SW 1271 (cell line): ENCODE measurements at regions not wholly inside any gene's neighbourhood (a gene's known extent, or its start where the extent isn't known, plus 50 kb on each side); places are given as distances from the start of the nearest gene placed in this dataset.

Experiments used
- DNase-seq, 2 experiments: peaks; one replicate each; lab custom pipeline; 2025; lab: John Stamatoyannopoulos, UW

DNA sequence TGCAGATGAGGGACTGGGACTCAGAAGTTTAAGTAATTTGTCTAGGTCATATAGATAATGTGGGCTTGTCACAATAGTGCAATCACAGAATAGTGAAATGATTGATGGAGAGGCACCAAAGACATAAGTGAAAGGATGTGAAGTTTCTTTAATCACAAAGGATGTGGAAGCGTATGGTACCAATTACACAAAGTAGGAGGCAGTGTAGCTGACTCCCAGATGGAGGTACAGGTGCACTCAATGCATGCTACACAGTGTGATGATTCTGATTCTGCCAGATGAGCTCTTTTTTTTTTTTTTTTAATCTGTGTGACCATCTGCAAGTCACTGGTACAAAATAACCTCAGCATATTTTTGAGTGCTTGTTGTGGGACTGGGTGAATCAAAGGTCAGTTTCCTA is 411.3 kb downstream of the SPRY1 start:
- no peak for DNase-seq

DNA sequence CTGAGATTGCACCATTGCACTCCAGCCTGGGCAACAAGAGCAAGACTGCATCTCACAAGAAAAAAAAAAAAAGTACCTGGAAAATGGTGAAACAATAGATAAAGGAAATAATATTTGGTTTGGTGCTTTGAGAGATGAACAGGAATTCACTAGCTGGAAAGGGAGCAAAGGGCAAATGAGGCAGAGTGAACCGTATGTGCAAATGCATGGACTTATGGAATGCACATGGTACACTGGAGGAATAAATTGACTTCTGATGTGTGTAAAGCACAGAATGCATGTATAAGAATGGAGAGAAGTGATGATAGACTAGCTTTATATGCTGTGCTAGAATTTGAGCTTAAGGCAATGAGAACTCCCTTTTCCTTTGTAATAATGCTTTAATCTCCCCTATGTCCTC is 413.3 kb downstream of the SPRY1 start:
- DNase-seq: no peak

DNA sequence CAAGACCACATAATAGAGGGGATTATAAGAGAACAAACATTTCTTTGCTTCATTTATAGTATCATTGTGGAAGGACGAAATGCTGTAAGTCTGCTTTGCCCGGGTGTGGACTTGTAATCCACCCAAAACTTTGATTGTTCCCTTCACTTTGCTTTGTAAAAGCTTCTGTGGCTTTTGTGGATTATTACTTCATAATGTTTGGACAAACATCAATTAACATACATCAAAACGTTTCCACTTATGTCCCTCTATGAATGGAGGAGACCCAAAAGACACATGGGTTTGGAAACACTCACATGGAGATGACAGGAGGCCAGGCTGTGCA is 415.4 kb downstream of the SPRY1 start:
- no peak for DNase-seq

DNA sequence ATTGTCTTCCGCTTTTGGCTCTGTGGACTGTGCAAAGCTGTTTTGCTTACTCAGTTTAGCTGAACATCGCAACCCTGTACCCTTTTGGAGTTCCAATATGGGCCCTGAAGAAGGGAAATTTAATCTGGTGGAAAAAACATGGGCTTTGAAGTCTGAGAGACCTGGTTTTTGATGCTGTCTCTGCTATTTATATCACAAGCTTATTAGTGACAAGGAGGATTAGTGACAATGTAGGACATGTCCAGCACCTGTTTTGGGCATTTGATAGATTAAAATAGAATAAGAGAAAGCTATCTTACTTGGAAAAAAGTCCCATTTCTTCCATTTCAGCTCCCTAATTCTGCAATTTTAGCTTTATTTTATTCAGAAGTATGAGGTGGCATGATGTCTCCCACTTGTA is 417.3 kb downstream of the SPRY1 start:
- no peak for DNase-seq

DNA sequence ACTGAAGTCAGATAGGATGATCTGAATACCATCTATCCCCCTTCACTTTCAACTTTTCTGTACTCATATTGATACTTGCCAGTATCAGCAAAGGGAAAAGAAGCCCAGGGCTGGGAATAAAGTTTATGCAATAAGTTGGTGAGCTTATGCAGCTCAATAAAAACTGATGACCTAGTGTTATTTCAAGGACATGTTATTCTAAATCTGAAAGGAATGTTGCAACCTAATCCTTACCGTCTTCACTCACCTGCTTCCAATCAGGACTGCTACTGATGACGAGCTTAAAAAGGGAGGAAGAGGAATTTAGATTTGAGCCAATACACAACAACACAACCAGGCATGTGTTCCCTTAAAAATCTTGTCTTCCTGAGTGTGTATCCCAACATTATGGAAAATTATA is 419.9 kb downstream of the SPRY1 start:
- no peak for DNase-seq

DNA sequence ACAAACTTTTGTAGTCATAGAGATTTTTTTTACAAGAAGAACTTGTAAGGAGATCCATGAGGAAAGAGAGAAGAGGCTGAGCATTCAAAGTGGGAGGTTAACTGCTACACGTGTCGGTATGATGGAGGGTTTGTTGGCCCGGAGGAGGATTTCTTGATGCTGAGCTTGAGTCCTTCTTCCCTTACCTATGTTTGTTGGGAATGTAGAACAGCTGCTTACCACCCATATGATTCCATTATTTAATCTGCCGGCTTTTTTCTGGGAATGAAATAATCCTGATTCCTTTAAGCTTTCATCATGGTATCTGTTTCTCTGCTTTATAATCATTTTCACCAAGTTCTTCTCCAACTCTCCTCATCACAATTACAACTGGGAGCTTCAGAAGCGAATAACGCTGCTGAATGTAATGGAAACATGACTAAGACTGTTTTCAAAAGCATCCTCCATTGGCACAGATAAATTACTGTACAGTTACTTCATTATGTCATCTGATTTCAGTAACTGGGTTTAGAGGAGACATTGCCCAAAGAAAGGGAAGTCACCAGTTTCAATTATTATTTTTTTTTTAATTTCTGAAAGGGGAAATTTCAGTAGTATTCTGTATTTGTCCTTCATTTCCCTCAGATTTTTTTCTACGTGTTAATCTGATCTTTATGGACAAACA is 420.6 kb downstream of the SPRY1 start:
- DNase-seq: no peak

DNA sequence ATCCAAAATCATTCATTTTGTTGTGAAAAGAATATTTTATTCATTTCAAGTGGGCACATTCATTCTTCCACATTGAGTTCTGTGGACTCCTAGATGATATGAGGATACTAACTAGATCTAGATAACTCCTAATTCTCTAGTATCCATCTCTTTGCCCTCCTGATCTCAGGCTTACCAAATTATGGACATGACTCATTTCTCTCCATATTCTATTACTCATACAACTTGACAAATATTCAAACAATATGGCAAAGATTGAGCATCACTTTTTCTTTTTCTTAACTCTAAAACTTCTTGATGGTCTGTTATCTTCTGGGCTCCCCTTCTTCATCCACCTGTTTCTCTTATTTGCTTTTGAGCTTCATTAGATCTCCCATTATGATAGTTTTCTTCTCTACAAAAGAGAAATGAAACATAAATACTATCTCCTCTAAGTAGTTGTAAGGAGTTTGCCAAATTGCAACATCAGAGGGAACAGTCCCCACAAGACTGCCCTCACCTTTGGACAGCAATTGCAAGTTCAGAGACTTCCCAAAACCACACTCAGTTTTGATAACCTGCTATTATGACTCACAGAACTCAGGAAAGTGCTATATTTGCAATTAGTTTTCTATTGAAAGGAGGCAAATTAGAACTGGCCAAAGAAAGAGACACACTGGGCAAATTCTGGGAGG is 422.9 kb downstream of the SPRY1 start:
- no peak for DNase-seq

DNA sequence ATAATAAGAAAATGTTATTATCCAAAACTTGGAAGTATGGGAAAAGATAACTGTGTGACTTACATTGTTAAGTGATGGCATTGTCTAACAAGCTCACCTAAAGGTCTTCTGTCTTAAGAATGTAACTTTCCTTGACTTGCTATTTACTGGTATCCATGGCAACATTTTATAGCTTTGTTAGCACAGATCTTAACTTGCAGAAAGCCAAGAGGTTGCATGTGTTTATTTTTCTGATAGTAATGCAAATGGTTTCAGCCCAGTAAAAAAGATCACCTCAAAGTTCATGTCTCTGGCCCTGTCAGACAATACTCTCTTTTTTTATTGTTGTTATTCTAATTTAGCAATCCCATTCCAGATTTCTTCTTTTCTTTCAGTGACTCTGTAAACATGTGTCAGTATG is 425.3 kb downstream of the SPRY1 start:
- peak in 1 of 2 experiments; percentile 10 for DNase-seq

DNA sequence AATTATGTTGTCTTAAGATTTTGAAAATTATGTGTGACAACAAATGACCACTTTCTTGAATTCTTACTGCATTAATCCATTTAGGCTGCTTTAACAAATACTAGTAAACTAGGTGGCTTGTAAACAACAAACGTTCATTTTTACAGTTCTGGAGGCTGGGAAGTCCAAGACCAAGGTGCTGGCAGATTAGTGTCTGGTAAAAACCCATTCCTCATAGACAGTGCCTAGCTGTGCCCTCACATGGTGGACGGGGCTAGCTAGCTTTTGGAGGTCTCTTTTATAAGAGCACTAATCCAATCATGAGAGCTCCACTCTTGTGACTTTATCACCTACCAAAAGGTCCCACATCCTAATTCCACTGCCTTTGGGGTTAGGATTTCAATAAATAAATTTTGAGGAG is 425.8 kb downstream of the SPRY1 start:
- DNase-seq: no peak

DNA sequence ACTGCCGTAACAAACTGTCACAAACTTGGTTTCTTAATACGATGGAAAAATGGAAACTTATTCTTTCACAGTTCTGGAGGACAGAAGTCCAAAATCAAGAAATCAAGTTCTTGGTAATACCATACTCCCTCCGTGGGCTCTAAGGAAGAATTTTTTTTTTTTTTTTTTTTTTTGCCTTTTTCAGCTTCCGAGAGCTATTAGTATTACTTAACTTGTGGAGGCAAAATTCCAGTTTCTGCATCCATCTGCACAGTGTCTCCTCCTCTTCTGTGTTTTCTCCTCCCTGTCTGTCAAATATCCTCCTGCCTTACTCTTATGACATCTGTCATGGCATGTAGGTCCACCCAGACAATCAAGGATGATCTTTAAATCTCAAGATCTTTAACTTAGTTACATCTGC is 426.6 kb downstream of the SPRY1 start:
- DNase-seq: no peak

DNA sequence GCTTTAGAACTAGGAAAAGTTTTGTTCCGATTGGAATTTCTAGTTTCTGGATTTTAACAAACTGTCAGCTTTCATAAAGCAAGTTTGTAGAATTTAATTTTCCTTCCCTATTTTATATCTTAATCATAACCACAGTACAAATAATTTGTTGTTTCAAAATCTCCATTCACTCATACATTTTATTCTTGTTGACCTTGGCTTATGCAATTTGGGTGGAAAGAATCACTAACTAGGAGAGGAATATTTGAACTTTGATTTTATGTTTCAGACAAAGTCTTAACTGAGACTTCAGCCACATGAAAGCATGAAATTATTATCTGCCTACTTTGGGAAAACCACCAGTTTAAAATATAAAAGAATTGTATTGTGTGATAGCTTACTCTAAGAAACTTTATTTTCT is 427.9 kb downstream of the SPRY1 start:
- no peak for DNase-seq

DNA sequence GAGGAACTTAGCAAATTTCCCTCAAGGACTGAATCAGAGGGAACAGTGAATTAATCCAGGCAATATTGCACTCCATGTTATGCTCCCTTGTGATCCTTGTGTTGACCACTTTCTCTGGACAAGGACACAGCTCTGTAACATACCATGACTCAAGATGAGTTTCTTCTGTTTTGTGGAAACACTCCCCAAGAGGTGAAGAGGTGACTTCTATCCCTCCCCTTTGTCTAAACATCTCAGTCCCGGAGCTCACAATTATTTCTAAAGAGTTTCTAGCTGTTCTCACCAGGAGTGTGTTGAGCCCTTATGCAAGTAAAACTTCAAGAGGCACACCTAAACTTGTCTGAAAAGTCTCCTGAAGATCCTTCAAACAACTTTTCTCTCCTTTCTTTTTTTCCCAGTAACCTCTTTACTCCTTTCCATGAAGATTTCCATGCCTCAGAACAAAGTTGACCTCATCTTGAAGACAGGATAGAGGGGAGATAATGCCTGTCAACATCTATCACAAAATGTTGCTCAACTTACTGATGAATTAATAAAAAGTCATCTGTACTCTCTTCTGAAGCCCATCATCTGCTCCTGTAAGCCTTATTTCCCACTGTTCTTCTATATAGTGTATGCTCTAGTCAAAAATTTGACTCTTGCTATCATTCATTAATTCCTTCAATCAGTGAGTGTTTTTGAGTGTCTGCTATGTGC is 429.1 kb downstream of the SPRY1 start:
- DNase-seq: no peak

DNA sequence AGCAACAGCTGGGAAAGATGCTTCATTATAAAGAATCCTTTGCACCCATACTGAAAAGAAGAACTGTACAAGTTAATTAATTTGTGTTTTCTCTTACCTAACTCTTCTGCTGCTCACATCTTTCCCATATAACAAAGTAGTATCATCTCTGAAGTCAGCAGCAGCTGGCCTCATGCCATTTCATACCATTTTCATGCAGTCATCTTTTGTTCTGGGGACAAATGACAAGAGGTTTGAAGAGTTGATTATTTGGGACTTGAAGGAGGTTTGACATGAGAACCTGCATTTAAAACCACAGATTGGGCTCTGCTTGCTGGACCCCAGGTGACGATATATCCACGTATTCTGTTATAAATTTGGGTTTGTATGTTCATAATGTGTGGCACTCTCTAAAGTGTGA is 430.3 kb downstream of the SPRY1 start:
- DNase-seq: peak in 1 of 2 experiments; percentile 38

DNA sequence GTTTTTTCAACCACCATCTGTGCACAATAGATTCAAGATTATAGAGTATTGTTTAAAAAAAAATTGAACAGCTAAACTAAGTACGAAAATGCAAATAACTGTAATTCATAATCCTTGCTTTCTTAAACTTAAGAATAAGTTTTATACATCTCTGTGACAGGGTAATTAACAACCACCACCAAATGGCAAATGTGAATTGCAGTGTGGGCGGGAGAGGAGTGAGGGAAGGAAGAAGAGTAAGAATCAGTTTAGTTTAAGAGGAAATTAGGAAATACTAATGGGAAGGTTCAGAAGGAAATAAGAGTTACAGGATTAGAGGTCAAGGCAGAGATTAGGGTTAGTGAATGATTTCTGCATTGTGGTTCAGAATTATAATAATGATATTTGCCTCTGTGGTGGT is 430.9 kb downstream of the SPRY1 start:
- no peak for DNase-seq

DNA sequence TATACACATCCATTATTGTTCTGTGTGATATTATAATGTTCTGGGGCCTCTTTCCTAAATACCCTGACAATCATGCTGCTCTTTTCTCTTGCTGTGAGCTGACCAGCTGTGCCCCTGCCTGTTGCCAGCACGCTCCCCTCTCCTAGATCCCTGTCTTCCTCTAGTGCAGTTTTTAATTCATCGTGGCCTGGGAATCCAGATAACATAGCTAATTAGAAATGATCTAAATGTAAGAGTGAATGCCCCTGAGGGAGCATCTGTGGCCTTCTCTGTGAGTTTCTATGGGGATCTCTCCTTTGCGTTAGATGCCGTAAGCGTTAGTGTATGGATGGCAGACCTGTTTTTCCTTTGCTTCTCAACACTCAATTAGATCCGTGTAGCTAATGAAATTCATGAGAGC is 434.3 kb downstream of the SPRY1 start:
- no peak for DNase-seq

DNA sequence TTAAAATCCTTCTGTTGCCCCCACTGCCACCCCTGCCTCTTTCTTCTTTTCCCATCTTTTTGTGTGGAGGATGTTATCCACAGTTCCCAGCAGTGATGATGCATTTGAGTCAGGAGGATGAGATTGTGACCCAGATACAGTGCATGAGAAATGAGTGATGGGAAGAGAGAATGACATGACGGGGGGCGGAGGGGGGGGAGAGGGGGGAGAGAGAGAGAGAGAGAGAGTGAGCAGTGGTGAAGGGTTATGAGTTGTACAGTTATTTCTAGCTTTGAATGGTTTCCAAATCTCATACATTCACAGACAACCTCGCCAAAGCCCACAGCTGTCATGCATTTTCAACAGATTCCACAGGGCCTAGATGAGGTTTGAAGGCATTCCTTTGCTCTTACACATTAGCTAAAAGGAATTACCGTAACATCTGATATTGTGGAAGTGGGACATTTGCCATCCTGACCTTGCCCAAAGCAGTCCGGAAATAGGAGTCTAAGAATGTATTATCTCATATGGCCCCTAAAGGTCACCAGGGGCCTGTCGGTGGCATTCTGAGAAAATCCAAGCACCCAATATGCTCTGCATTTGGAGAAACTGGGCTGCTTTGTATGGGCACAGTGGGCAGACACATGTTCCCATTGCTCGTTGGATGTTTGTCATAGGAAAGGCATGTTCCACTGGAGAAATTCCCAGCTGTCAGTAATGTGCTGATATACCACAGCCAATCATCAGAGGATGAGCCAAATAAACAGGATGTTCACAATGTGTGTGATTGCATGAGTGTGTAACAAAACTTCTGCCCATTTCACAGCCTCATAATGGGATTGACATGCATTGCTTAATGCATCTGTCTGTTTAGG is 435.8 kb downstream of the SPRY1 start:
- DNase-seq: peak; percentile 82 to 94

DNA sequence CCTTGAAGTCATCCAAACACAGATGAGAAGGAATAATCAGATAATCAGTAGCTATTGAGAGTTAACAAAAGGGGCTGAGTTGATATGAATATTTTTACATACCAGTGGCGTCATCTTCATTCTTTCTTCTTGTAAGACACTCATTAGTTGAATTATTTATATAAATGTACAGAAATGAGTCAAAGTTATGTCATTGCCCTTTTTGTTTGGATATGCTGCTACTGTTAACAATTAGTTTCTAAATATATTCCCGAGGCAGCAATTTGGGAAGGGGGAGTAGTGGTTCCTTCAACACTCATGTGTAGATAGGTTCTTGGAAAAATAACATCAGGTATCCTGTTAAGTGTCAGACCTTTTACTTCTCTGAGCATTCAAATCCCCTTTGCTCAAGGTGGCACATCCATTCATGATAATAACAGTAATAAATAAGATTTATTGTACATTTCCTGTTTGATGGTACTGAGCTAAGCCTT is 436.6 kb downstream of the SPRY1 start:
- no peak for DNase-seq

DNA sequence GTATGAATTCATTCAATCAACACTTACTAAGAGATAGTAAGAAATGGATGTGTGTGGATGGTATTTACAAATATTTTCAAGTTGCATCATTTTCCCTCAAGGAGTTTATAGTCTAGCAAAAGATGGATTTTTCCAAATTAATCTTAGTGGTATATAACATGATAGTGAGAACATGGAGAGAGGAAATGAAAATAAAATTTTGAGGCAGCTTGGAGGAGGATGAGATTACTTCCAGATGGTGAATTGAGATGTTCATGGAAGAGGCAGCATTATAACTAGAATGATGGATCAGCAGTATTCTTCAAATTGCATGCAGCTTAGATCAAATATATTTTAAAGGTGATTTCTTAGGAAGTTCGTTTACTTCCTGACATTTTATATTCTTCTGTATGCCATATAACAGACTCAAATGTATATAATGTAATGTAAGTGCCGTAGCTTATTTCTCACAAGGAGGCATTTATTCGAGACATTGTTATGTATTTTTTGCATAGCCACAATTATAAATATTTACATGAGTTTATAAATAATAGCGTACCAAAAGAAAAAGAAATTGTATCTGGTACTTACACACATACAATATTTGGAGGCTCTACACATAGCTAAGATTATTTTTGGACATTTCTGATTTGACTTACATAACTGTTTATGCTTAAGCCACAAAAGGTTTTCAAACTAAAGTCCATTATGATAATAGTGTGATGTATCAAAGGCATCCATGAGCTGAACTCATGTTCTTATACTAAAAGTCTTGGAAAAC is 439.4 kb downstream of the SPRY1 start:
- DNase-seq: no peak

DNA sequence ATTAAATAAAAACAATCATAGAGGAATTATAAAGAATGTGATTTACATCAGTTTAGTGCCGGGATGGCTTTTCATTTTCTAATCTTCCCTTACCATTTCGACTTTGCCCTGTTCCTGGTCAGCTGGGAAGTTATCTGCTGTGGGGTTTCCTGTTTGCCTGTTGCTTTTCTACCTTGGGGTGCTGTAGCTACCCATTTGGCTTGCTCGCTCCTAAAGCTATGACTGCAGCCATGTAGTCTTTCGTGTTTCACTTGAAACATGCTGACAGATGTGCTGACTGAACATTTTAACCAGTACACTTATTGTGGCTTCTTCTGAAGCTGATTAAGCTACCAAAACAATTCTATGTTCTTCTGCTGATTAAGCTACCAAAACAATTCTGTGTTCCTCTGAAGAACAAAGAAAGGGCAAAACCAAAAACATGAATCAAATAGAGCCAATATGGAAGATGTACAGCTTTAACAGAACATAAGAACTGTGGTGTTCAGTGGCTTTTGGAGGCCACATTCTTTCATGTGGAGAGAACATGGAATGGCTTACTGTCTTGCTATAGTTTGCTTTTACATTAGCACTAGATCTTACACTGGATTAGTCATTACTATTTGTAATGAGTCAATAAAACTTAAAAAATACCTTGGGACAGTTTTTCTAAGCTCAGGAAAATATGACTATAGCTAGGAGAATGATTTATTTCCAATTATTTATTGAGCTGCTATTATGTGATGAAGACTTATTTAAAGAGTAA is 440.4 kb downstream of the SPRY1 start:
- DNase-seq: no peak

DNA sequence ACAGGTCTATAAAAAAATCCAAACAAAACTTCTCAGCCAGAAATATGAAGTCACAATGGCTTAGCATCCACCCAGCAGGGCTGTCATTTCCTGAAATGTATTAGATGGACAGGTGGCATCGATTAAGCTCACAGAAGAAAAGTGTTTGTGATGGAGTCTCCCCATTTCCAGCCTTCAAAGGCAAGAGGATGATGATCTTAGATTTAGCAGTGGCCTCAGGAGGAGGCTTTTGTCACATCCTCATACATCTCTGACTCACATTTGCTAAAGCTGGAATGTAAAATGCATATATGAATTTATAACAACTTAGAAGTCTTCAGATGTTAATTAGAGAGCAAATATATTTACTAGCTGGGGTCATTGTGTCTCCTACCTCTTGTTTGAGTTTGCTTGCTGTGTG is 441.9 kb downstream of the SPRY1 start:
- no peak for DNase-seq

DNA sequence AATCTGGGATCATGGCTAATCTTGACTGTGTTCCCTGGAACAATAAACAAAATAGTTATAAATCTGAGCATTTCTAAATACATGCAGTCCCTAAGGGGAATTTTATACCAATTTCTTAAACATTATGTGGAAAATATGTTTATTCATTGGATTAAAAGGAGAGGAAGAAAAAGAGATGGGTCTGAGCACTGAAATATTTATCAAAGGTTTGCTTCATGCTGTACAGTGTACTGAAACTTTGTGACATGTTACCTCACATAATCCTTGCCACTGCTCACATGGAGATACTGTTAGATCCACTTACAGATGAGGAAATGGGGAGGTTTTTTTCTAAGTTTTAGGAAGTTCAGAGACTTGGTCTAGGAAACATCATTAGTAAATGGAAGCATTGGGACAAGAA is 443.6 kb downstream of the SPRY1 start:
- DNase-seq: no peak
